NCI-H2227 treated with DMSO at 0.1 percent for 48 hours (cell line): ENCODE measurements at regions not wholly inside any gene's neighbourhood (a gene's known extent, or its start where the extent isn't known, plus 50 kb on each side); places are given as distances from the start of the nearest gene placed in this dataset.
"Not testable (repeated sequence)": the region's sequence is repeated elsewhere in the genome, so short reads cannot be mapped to it uniquely, and the experiment has no call there.

Experiments used
- DNase-seq: peaks from one replicate; lab custom pipeline; 2025; lab: John Stamatoyannopoulos, UW

- not testable (repeated sequence) for DNase-seq
Observed at GRCh38 chr11:97010997-97011396, 621.2 kb downstream of the JRKL start.

GRCh38 chr11:97015327-97015726 lies 625.5 kb downstream of the JRKL start:
- DNase-seq = no peak

GRCh38 chr11:97019305-97019704 lies 629.5 kb downstream of the JRKL start:
- DNase-seq = no peak

GRCh38 chr11:97019754-97020153 lies 629.9 kb downstream of the JRKL start:
- DNase-seq = no peak

GRCh38 chr11:97022955-97023354 lies 633.1 kb downstream of the JRKL start:
- no peak for DNase-seq

- DNase-seq = no peak
Observed at GRCh38 chr11:97028836-97029406, 639.1 kb downstream of the JRKL start.

GRCh38 chr11:97033178-97033577 lies 643.4 kb downstream of the JRKL start:
- no peak for DNase-seq

- DNase-seq = no peak
Observed at GRCh38 chr11:97048481-97048880, 658.7 kb downstream of the JRKL start.

GRCh38 chr11:97060184-97060583 lies 670.4 kb downstream of the JRKL start:
- no peak for DNase-seq

- DNase-seq = no peak
Observed at GRCh38 chr11:97069160-97069559, 679.3 kb downstream of the JRKL start.

- no peak for DNase-seq
Observed at GRCh38 chr11:97072420-97072819, 682.6 kb downstream of the JRKL start.

- DNase-seq = not testable (repeated sequence)
Observed at GRCh38 chr11:97076666-97077065, 686.9 kb downstream of the JRKL start.

- no peak for DNase-seq
Observed at GRCh38 chr11:97078443-97078842, 688.6 kb downstream of the JRKL start.

GRCh38 chr11:97079244-97079643 lies 689.4 kb downstream of the JRKL start:
- no peak for DNase-seq

- DNase-seq = no peak
Observed at GRCh38 chr11:97087419-97087818, 697.6 kb downstream of the JRKL start.

GRCh38 chr11:97092823-97093222 lies 703.0 kb downstream of the JRKL start:
- DNase-seq = no peak

GRCh38 chr11:97102180-97102579 lies 712.4 kb downstream of the JRKL start:
- DNase-seq = not testable (repeated sequence)

- DNase-seq = no peak
Observed at GRCh38 chr11:97107604-97108003, 717.8 kb downstream of the JRKL start.

GRCh38 chr11:97109078-97109477 lies 719.3 kb downstream of the JRKL start:
- no peak for DNase-seq

- no peak for DNase-seq
Observed at GRCh38 chr11:97110376-97110775, 720.6 kb downstream of the JRKL start.

- DNase-seq = no peak
Observed at GRCh38 chr11:97111559-97111958, 721.7 kb downstream of the JRKL start.

- no peak for DNase-seq
Observed at GRCh38 chr11:97118614-97119200, 728.9 kb downstream of the JRKL start.

GRCh38 chr11:97123237-97123636 lies 733.4 kb downstream of the JRKL start:
- DNase-seq = no peak

- no peak for DNase-seq
Observed at GRCh38 chr11:97136067-97136466, 746.3 kb downstream of the JRKL start.
